GM10266 (cell line): ENCODE measurements at regions not wholly inside any gene's neighbourhood (a gene's known extent, or its start where the extent isn't known, plus 50 kb on each side); places are given as distances from the start of the nearest gene placed in this dataset.
"Not testable (repeated sequence)": the region's sequence is repeated elsewhere in the genome, so short reads cannot be mapped to it uniquely, and the experiment has no call there.

Experiments
- DNase-seq: peaks from one replicate; pipeline ENCODE4 v3.0.0; 2012; ENCODE audit errors: extremely low spot score
- CTCF ChIP-seq: IDR thresholded peaks from 2 replicates; pipeline ENCODE4 v1.5.1; 2012; ENCODE audit warnings: mild to moderate bottlenecking, low read depth; ENCODE audit not compliant: control insufficient read depth, insufficient read depth; ENCODE audit errors: missing control alignments

- no peak for DNase-seq
These were observed 355.5 kb upstream of the ROPN1 start for GRCh38 chr3:124347418-124347817.

GRCh38 chr3:124348555-124348954 lies 356.6 kb upstream of the ROPN1 start:
- DNase-seq, result not testable (repeated sequence)

More at GRCh38 chr3:124347418-124347817, 355.5 kb upstream of the ROPN1 start:
- TF ChIP-seq CTCF, result no peak

GRCh38 chr3:124351430-124352148 lies 359.7 kb upstream of the ROPN1 start:
- DNase-seq, result peak; percentile 55
- peak; percentile 35 for TF ChIP-seq CTCF

- no peak for TF ChIP-seq CTCF
- no peak for DNase-seq
These were observed 360.2 kb upstream of the ROPN1 start for GRCh38 chr3:124352149-124352539.

GRCh38 chr3:124353691-124354090 lies 361.8 kb upstream of the ROPN1 start:
- TF ChIP-seq CTCF, result no peak
- DNase-seq, result no peak

GRCh38 chr3:124354150-124354549 lies 362.2 kb upstream of the ROPN1 start:
- TF ChIP-seq CTCF, result no peak
- DNase-seq, result no peak

GRCh38 chr3:124358156-124358555 lies 366.2 kb upstream of the ROPN1 start:
- TF ChIP-seq CTCF, result no peak

GRCh38 chr3:124360155-124360554 lies 368.2 kb upstream of the ROPN1 start:
- no peak for TF ChIP-seq CTCF
- DNase-seq, result no peak

More at GRCh38 chr3:124358156-124358555, 366.2 kb upstream of the ROPN1 start:
- DNase-seq, result no peak
